GM20000 (cell line): ENCODE measurements at regions not wholly inside any gene's neighbourhood (a gene's known extent, or its start where the extent isn't known, plus 50 kb on each side); places are given as distances from the start of the nearest gene placed in this dataset.

ENCODE experiments used
- DNase-seq: peaks from one replicate; pipeline ENCODE4 v3.0.0; 2012; ENCODE audit warnings: low spot score
- CTCF ChIP-seq: IDR thresholded peaks from 2 replicates; pipeline ENCODE4 v1.5.1; 2012; ENCODE audit warnings: mild to moderate bottlenecking, control low read depth; ENCODE audit errors: extremely low read depth, missing control alignments

GRCh38 chr7:37633048-37633447, 50.5 kb upstream of the GPR141 start:
- TF ChIP-seq CTCF: no peak
- no peak for DNase-seq
